HG02852 (cell line): ENCODE measurements at regions not wholly inside any gene's neighbourhood (a gene's known extent, or its start where the extent isn't known, plus 50 kb on each side); places are given as distances from the start of the nearest gene placed in this dataset.
"Not testable (repeated sequence)": the region's sequence is repeated elsewhere in the genome, so short reads cannot be mapped to it uniquely, and the experiment has no call there.

ENCODE experiments used
- ATAC-seq: cut with Tn5 transposase; IDR thresholded peaks from one replicate; pipeline ENCODE4 v1.9.1; 2021; ENCODE audit warnings: mild to moderate bottlenecking, moderate library complexity; ENCODE audit not compliant: unreplicated experiment

GRCh38 chr12:34097213-34097612 lies 74.9 kb downstream of the ALG10 start:
- ATAC-seq = no peak

- no peak for ATAC-seq
Measured at GRCh38 chr12:34105392-34105933, 83.2 kb downstream of the ALG10 start.

GRCh38 chr12:34106172-34106571 lies 83.9 kb downstream of the ALG10 start:
- no peak for ATAC-seq

GRCh38 chr12:34107016-34107415 lies 84.7 kb downstream of the ALG10 start:
- ATAC-seq = no peak

GRCh38 chr12:34107781-34108404 lies 85.6 kb downstream of the ALG10 start:
- ATAC-seq = no peak

- no peak for ATAC-seq
Measured at GRCh38 chr12:34108405-34108803, 86.1 kb downstream of the ALG10 start.

GRCh38 chr12:34108967-34109366 lies 86.7 kb downstream of the ALG10 start:
- ATAC-seq = no peak

- ATAC-seq = no peak
Measured at GRCh38 chr12:34109390-34109789, 87.1 kb downstream of the ALG10 start.

GRCh38 chr12:34109909-34110531 lies 87.7 kb downstream of the ALG10 start:
- ATAC-seq = not testable (repeated sequence)

- no peak for ATAC-seq
Measured at GRCh38 chr12:34119366-34119765, 97.1 kb downstream of the ALG10 start.

GRCh38 chr12:34121360-34121759 lies 99.1 kb downstream of the ALG10 start:
- no peak for ATAC-seq

GRCh38 chr12:34123092-34123491 lies 100.8 kb downstream of the ALG10 start:
- peak; percentile 63 for ATAC-seq

GRCh38 chr12:34124608-34125007 lies 102.3 kb downstream of the ALG10 start:
- no peak for ATAC-seq

- ATAC-seq = peak; percentile 77
Measured at GRCh38 chr12:34126239-34126641, 103.9 kb downstream of the ALG10 start.

GRCh38 chr12:34126805-34127204 lies 104.5 kb downstream of the ALG10 start:
- no peak for ATAC-seq

GRCh38 chr12:34127379-34127778 lies 105.1 kb downstream of the ALG10 start:
- ATAC-seq = not testable (repeated sequence)

- no peak for ATAC-seq
Measured at GRCh38 chr12:34142430-34142829, 120.1 kb downstream of the ALG10 start.

- ATAC-seq = no peak
Measured at GRCh38 chr12:34151019-34151418, 128.7 kb downstream of the ALG10 start.

- no peak for ATAC-seq
Measured at GRCh38 chr12:34163443-34163842, 141.1 kb downstream of the ALG10 start.

- ATAC-seq = no peak
Measured at GRCh38 chr12:34166427-34167060, 144.2 kb downstream of the ALG10 start.

- not testable (repeated sequence) for ATAC-seq
Measured at GRCh38 chr12:34168507-34168906, 146.2 kb downstream of the ALG10 start.

- ATAC-seq = no peak
Measured at GRCh38 chr12:34186492-34186891, 164.2 kb downstream of the ALG10 start.
